ENCODE measurements at regions not wholly inside any gene's neighbourhood (a gene's known extent, or its start where the extent isn't known, plus 50 kb on each side); places are given as distances from the start of the nearest gene placed in this dataset.
"Not testable (repeated sequence)": the region's sequence is repeated elsewhere in the genome, so short reads cannot be mapped to it uniquely, and the experiment has no call there.

- Mint-ChIP-seq H3K9me3 (peaks cover 8% of the 10 kb centered on the region), H3K4me1 (ENCODE audit: low read depth) (no peaks in the 10 kb centered on the region), H3K36me3 (ENCODE audit: low read depth) (no peaks in the 10 kb centered on the region), H3K27ac (no peak overlapping the region), H3K4me3 (no peak overlapping the region), H3K27me3 (peaks cover 5% of the 10 kb centered on the region)
- ATAC-seq (ENCODE audit: poor library complexity) = no peak
- Histone ChIP-seq H3K9me3 (ENCODE audit: control insufficient read depth in 1 of 2, insufficient read depth in 1 of 2, low read length in 2 of 2) (peaks cover 0 to 4% of the 10 kb centered on the region in 2 experiments), H3K36me3 (ENCODE audit: insufficient read depth, low read length) (no peaks in the 10 kb centered on the region), H3K27me3 (ENCODE audit: control insufficient read depth in 1 of 2, insufficient read depth in 2 of 2, low read length in 2 of 2) (no peaks in the 10 kb centered on the region), H3K27ac (ENCODE audit: low read depth in 1 of 2, low read length in 2 of 2) (no peak overlapping the region), H3K4me1 (ENCODE audit: insufficient read depth, low read length) (no peaks in the 10 kb centered on the region), H3K4me3 (ENCODE audit: low read length) (no peak overlapping the region)
- no peak for DNase-seq
- CTCF ChIA-PET = no interaction called here
- no peak for TF ChIP-seq CTCF (IDR thresholded peaks at IDR 0.05)
- POLR2A ChIA-PET = no interaction called here
- intact Hi-C loops (cut with DNase I, micrococcal nuclease) = no loop called here
Observed at GRCh38 chr10:44249490-44249889, 135.4 kb downstream of the CXCL12 start.

- H3K9me3 ChIP-seq (ENCODE audit: control insufficient read depth in 1 of 2, insufficient read depth in 1 of 2, low read length in 2 of 2) = peaks cover 3 to 12% of the 10 kb centered on the region in 2 experiments
- H3K36me3 ChIP-seq (ENCODE audit: insufficient read depth, low read length); H3K4me3 Mint-ChIP-seq; H3K4me1 Mint-ChIP-seq (ENCODE audit: low read depth); H3K27ac ChIP-seq (ENCODE audit: low read depth in 1 of 2, low read length in 2 of 2); H3K27me3 Mint-ChIP-seq; H3K36me3 Mint-ChIP-seq (ENCODE audit: low read depth); H3K4me3 ChIP-seq (ENCODE audit: low read length); intact Hi-C loops (cut with DNase I, micrococcal nuclease); H3K4me1 ChIP-seq (ENCODE audit: insufficient read depth, low read length); DNase-seq; H3K27ac Mint-ChIP-seq; ATAC-seq (ENCODE audit: poor library complexity); CTCF ChIA-PET; H3K27me3 ChIP-seq (ENCODE audit: control insufficient read depth in 1 of 2, insufficient read depth in 2 of 2, low read length in 2 of 2); POLR2A ChIA-PET: not testable (repeated sequence)
- peaks cover 12% of the 10 kb centered on the region for H3K9me3 Mint-ChIP-seq
Observed at GRCh38 chr10:44246700-44247099, 138.2 kb downstream of the CXCL12 start.

GRCh38 chr10:44246287-44246686, 138.6 kb downstream of the CXCL12 start:
- H3K27ac Mint-ChIP-seq; H3K36me3 Mint-ChIP-seq (ENCODE audit: low read depth); ATAC-seq (ENCODE audit: poor library complexity); H3K27ac ChIP-seq (ENCODE audit: low read depth in 1 of 2, low read length in 2 of 2); H3K4me3 ChIP-seq (ENCODE audit: low read length); POLR2A ChIA-PET; DNase-seq; CTCF ChIA-PET; H3K4me1 ChIP-seq (ENCODE audit: insufficient read depth, low read length); H3K36me3 ChIP-seq (ENCODE audit: insufficient read depth, low read length); intact Hi-C loops (cut with DNase I, micrococcal nuclease); H3K4me1 Mint-ChIP-seq (ENCODE audit: low read depth); H3K27me3 Mint-ChIP-seq; H3K27me3 ChIP-seq (ENCODE audit: control insufficient read depth in 1 of 2, insufficient read depth in 2 of 2, low read length in 2 of 2); H3K4me3 Mint-ChIP-seq: not testable (repeated sequence)
- H3K9me3 Mint-ChIP-seq = peaks cover 12% of the 10 kb centered on the region
- H3K9me3 ChIP-seq (ENCODE audit: control insufficient read depth in 1 of 2, insufficient read depth in 1 of 2, low read length in 2 of 2) = peaks cover 3 to 14% of the 10 kb centered on the region in 2 experiments

- intact Hi-C loops (cut with DNase I, micrococcal nuclease) = no loop called here
- no peak for ATAC-seq (ENCODE audit: poor library complexity)
- TF ChIP-seq CTCF (IDR thresholded peaks at IDR 0.05) = no peak
- H3K36me3 Mint-ChIP-seq (ENCODE audit: low read depth) = no peaks in the 10 kb centered on the region
- H3K9me3 Mint-ChIP-seq = peaks cover 12% of the 10 kb centered on the region
- no peaks in the 10 kb centered on the region for H3K36me3 ChIP-seq (ENCODE audit: insufficient read depth, low read length)
- no peak overlapping the region for H3K4me3 Mint-ChIP-seq
- H3K9me3 ChIP-seq (ENCODE audit: control insufficient read depth in 1 of 2, insufficient read depth in 1 of 2, low read length in 2 of 2) = peaks cover 3 to 14% of the 10 kb centered on the region in 2 experiments
- ChIA-PET POLR2A (no interaction called here), CTCF (no interaction called here)
- DNase-seq = no peak
- no peak overlapping the region for H3K27ac ChIP-seq (ENCODE audit: low read depth in 1 of 2, low read length in 2 of 2)
- H3K4me1 ChIP-seq (ENCODE audit: insufficient read depth, low read length) = no peaks in the 10 kb centered on the region
- no peaks in the 10 kb centered on the region for H3K27me3 ChIP-seq (ENCODE audit: control insufficient read depth in 1 of 2, insufficient read depth in 2 of 2, low read length in 2 of 2)
- H3K27me3 Mint-ChIP-seq = peaks cover 5% of the 10 kb centered on the region
- no peak overlapping the region for H3K27ac Mint-ChIP-seq
- H3K4me1 Mint-ChIP-seq (ENCODE audit: low read depth) = no peaks in the 10 kb centered on the region
- no peak overlapping the region for H3K4me3 ChIP-seq (ENCODE audit: low read length)
Observed at GRCh38 chr10:44245601-44245938, 139.3 kb downstream of the CXCL12 start.

Data from CD4-positive, alpha-beta T cell (primary cell).